Adrenal gland (tissue), 9 donors: ENCODE measurements at regions not wholly inside any gene's neighbourhood (a gene's known extent, or its start where the extent isn't known, plus 50 kb on each side); places are given as distances from the start of the nearest gene placed in this dataset.

Experiments used
- DNase-seq, 7 donors: peaks; one replicate each; pipeline ENCODE4 v3.0.0-alpha.2; 2019 to 2020
- H3K27ac ChIP-seq, 5 donors: fragments of 200-600 bp; sonication (generic) in 4 of 5; 1 replicate in 3 of 5; 2 replicates in 2 of 5; pipeline versions ENCODE4 v1.5.1 to v1.8.0; 2016 to 2020; ENCODE audit warnings: mild to moderate bottlenecking in 1 of 5
- H3K27me3 ChIP-seq: fragments of 200-600 bp; 2 replicates; pipeline ENCODE4 v1.8.0; 2021
- H3K36me3 ChIP-seq, 2 donors: fragments of 200-600 bp; replicated peaks in 1 of 2; 1 replicate in 1 of 2; 2 replicates in 1 of 2; pipeline versions ENCODE4 v1.5.1 to v1.8.0; 2018 to 2022
- H3K4me1 ChIP-seq, 2 donors: fragments of 200-600 bp; replicated peaks in 1 of 2; 1 replicate in 1 of 2; 2 replicates in 1 of 2; pipeline versions ENCODE4 v1.5.1 to v1.8.0; 2018 to 2021
- H3K4me3 ChIP-seq, 4 donors: fragments of 200-600 bp; sonication (generic) in 3 of 4; one replicate each; pipeline ENCODE4 v1.5.1; 2016 to 2018
- H3K9me3 ChIP-seq, 3 donors: fragments of 200-600 bp; sonication (generic) in 1 of 3; replicated peaks in 1 of 3; 1 replicate in 2 of 3; 2 replicates in 1 of 3; pipeline versions ENCODE4 v1.5.1 to v1.8.0; 2016 to 2021
- CTCF ChIP-seq, 6 experiments: fragments of 450-650 bp in 4 of 6; fragments of 200-600 bp in 2 of 6; sonication (generic) in 1 of 6; IDR thresholded peaks; 1 replicate in 5 of 6; 2 replicates in 1 of 6; pipeline versions ENCODE4 v1.5.1 to v1.8.0; 2016 to 2021; ENCODE audit warnings: antibody characterized with exemption in 6 of 6, mild to moderate bottlenecking in 2 of 6, moderate library complexity in 1 of 6
- POLR2A ChIP-seq, 2 donors: fragments of 450-650 bp; IDR thresholded peaks; one replicate each; pipeline ENCODE4 v1.6.1; 2017; ENCODE audit warnings: antibody characterized with exemption in 2 of 2, mild to moderate bottlenecking in 2 of 2, moderate library complexity in 1 of 2
- WGBS, 4 donors: extraction: QIAGEN DNeasy Blood & Tissue Kit in 2 of 4; methylation state at CpG; one replicate each; pipeline versions ENCODE4 v1.1.5 to v1.1.7; 2013 to 2017; 5-methylcytosine and 5-hydroxymethylcytosine counted together
- intact Hi-C, 2 donors: fragments of 100-400 bp; cut with DNase I; formaldehyde crosslinking; loops; one replicate each; pipeline versions ENCODE4 v1.14.1 to v1.15.0; 2022 to 2023
- donor health status: healthy with polysubstance abuse.
- donor health status: Bipolar disorder and iron deficiency.
- donor health status: DM: yes; HTN: yes; CAD: no.
- donor health status: DM: no; HTN: no; CAD: no.
- donor health status: DM: no; HTN: no; CAD: no.

- intact Hi-C loops: no loop called here
- Histone ChIP-seq H3K36me3 (no peaks in the 10 kb centered on the region), H3K9me3 (no peaks in the 10 kb centered on the region), H3K27me3 (no peaks in the 10 kb centered on the region), H3K4me3 (no peak overlapping the region), H3K4me1 (no peaks in the 10 kb centered on the region), H3K27ac (no peak overlapping the region)
- DNase-seq: no peak
- WGBS, 4 donors: 89 to 94% (median 92%) methylated on average over 16 to 29 of the region's 29 CpGs
- TF ChIP-seq CTCF (IDR thresholded peaks at IDR 0.05) (no peak), POLR2A (IDR thresholded peaks at IDR 0.05) (no peak)
Observed at GRCh38 chr22:23397613-23398567, 182.2 kb downstream of the IGLL1 start.

DNA sequence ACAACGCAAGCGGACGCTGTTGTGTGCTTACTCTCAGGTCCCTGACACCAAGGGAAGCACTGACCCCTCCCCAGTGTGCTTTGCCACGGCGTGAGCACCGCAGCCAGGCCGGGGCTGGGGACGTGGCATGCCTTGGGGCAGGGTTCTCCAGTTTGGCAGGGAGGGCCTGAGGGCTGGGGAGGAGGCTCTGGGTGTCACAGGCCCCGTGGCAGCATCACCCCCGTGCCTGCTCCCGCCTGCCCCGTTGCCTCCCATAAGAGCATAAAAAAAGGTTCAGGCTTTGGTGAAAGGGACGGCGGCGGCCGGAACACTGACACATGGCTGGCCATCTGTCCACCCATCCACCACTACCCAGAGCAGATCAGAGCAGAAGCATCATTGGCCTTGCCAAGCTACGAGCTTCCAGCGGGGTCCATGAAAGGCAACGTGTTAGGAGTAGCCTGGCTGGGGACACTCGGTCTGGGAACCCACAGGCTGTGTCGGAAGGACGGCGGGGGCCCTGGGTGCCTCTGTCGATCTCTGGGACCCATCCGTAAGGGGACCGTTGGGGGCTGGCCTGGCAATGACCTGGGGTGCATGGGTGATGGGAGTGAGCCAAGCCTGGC lies 183.0 kb downstream of the IGLL1 start:
- Histone ChIP-seq H3K36me3 (no peaks in the 10 kb centered on the region), H3K4me1 (no peaks in the 10 kb centered on the region), H3K27me3 (no peaks in the 10 kb centered on the region), H3K9me3 (no peaks in the 10 kb centered on the region), H3K4me3 (no peak overlapping the region), H3K27ac (no peak overlapping the region)
- no peak for DNase-seq
- 86 to 91% (median 86%) methylated on average over 19 to 26 of the region's 26 CpGs for WGBS, 4 donors
- intact Hi-C loops: no loop called here
- TF ChIP-seq POLR2A (IDR thresholded peaks at IDR 0.05): no peak

DNA sequence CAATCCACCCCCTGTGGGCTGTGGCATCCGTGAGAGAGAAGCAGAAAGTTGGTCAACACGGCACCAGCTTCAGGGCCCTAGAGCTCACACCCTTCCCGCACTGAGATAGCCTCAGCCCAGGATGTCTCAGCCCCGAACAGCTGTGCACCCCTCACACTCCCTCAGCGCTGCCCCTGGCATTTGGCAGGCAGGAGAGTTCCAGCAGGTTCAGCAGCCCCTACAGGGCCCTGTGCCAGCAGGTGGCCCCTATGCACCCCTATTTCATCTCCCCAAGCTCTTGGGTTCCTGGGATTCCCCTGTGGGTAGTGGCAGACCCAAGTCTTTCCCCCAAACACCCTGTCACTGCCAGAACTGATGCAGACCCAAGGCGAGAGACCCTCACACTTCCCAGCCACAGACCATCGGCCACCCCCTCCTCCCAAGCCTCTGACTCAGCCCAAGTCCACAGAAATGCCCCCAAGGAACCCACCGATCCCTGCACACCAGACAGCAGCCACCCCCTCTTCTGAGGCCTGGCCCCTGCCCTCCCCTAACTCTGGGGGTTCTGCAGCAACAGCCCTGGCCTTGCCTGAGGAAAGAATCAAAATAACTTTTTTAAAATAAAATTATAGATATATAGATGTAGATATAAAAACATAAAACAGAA lies 183.6 kb downstream of the IGLL1 start:
- intact Hi-C loops: no loop called here
- Histone ChIP-seq H3K36me3 (no peaks in the 10 kb centered on the region), H3K27me3 (no peaks in the 10 kb centered on the region), H3K4me3 (no peak overlapping the region), H3K9me3 (no peaks in the 10 kb centered on the region), H3K27ac (no peak overlapping the region), H3K4me1 (no peaks in the 10 kb centered on the region)
- WGBS, 4 donors: 80 to 95% (median 90%) methylated on average over 7 to 8 of the region's 8 CpGs
- TF ChIP-seq POLR2A (IDR thresholded peaks at IDR 0.05) (no peak), CTCF (IDR thresholded peaks at IDR 0.05) (no peak)
- DNase-seq: no peak

GRCh38 chr22:23395530-23396361 lies 184.3 kb downstream of the IGLL1 start:
- H3K36me3 ChIP-seq: no peaks in the 10 kb centered on the region
- no peaks in the 10 kb centered on the region for H3K9me3 ChIP-seq
- no peak overlapping the region for H3K27ac ChIP-seq
- TF ChIP-seq CTCF (IDR thresholded peaks at IDR 0.05) (no peak), POLR2A (IDR thresholded peaks at IDR 0.05) (no peak)
- H3K4me1 ChIP-seq: no peaks in the 10 kb centered on the region
- no peak for DNase-seq
- intact Hi-C loops: no loop called here
- 40 to 92% (median 81%) methylated on average over 1 to 14 of the region's 14 CpGs for WGBS, 4 donors
- H3K27me3 ChIP-seq: no peaks in the 10 kb centered on the region
- H3K4me3 ChIP-seq: no peak overlapping the region
